SU-DHL-6 (cell line): ENCODE measurements at regions not wholly inside any gene's neighbourhood (a gene's known extent, or its start where the extent isn't known, plus 50 kb on each side); places are given as distances from the start of the nearest gene placed in this dataset.

ENCODE experiments used
- H2AFZ ChIP-seq: fragments of 200-600 bp; sonication (generic); 2 replicates; pipeline ENCODE4 v1.6.1; 2014; ENCODE audit warnings: low read depth, mild to moderate bottlenecking, moderate library complexity, mixed read lengths, antibody characterized with exemption, low read length; ENCODE audit not compliant: severe bottlenecking
- H3F3A ChIP-seq: fragments of 200-600 bp; shearing (Covaris generic); 2 replicates; pipeline ENCODE4 v1.6.0; 2016; ENCODE audit warnings: antibody characterized with exemption, mild to moderate bottlenecking; ENCODE audit not compliant: insufficient read depth
- H3K27ac ChIP-seq: fragments of 200-600 bp; sonication (generic); 2 replicates; pipeline ENCODE4 v1.5.1; 2016; ENCODE audit warnings: low read depth, mild to moderate bottlenecking, low read length, moderate library complexity, mixed read lengths
- H3K27me3 ChIP-seq: fragments of 200-600 bp; sonication (generic), shearing (Covaris generic); 2 replicates; pipeline ENCODE4 v1.6.0; 2014; ENCODE audit warnings: mild to moderate bottlenecking, low read length
- H3K36me3 ChIP-seq: fragments of 200-600 bp; sonication (generic); 2 replicates; pipeline ENCODE4 v1.6.1; 2014; ENCODE audit warnings: mild to moderate bottlenecking, low read length, mixed read lengths
- H3K4me2 ChIP-seq: fragments of 300-600, 200-600 bp; shearing (Covaris generic), sonication (generic); 2 replicates; pipeline ENCODE4 v1.6.0; 2014; ENCODE audit warnings: low read length, low read depth, mild to moderate bottlenecking; ENCODE audit not compliant: poor library complexity, severe bottlenecking
- H3K4me3 ChIP-seq: fragments of 200-600 bp; sonication (generic); 2 replicates; pipeline ENCODE4 v1.5.1; 2014; ENCODE audit warnings: antibody characterized with exemption, low read length, mild to moderate bottlenecking, mixed read lengths; ENCODE audit not compliant: insufficient read depth, poor library complexity, severe bottlenecking
- H3K79me2 ChIP-seq: fragments of 200-600 bp; sonication (generic); 2 replicates; pipeline ENCODE4 v1.6.1; 2014; ENCODE audit warnings: mild to moderate bottlenecking, low read length, moderate library complexity; ENCODE audit not compliant: insufficient read depth
- H3K9ac ChIP-seq: fragments of 200-600 bp; sonication (generic); 2 replicates; pipeline ENCODE4 v1.7.0; 2014; ENCODE audit warnings: mild to moderate bottlenecking, low read length
- H3K9me2 ChIP-seq: fragments of 200-600 bp; sonication (generic); replicated peaks from 2 replicates; pipeline ENCODE4 v1.6.1; 2014; ENCODE audit warnings: low read length; ENCODE audit not compliant: insufficient read depth
- H3K9me3 ChIP-seq: fragments of 200-600 bp; sonication (generic); 2 replicates; pipeline ENCODE4 v1.6.1; 2014; ENCODE audit warnings: low read length, mixed read lengths; ENCODE audit not compliant: insufficient read depth
- H4K20me1 ChIP-seq: fragments of 200-600 bp; sonication (generic); 2 replicates; pipeline ENCODE4 v1.6.1; 2014; ENCODE audit warnings: low read depth, mild to moderate bottlenecking, antibody characterized with exemption, low read length, moderate library complexity, mixed read lengths
- EZH2phosphoT487 ChIP-seq: fragments of 200-600 bp; sonication (generic), shearing (Covaris generic); conservative IDR thresholded peaks from 2 replicates; pipeline ENCODE4 v1.6.1; 2018; ENCODE audit warnings: mild to moderate bottlenecking, antibody characterized with exemption, low read length, moderate library complexity, mixed read lengths
- TF ChIP-seq, protein P1 (sequence below): fragments of 200-600 bp; sonication (generic); IDR thresholded peaks from one replicate; pipeline ENCODE4 v1.5.1; 2017; ENCODE audit warnings: antibody characterized with exemption, mild to moderate bottlenecking, low read length, moderate library complexity; ENCODE audit not compliant: insufficient read depth, poor library complexity, severe bottlenecking

DNA sequence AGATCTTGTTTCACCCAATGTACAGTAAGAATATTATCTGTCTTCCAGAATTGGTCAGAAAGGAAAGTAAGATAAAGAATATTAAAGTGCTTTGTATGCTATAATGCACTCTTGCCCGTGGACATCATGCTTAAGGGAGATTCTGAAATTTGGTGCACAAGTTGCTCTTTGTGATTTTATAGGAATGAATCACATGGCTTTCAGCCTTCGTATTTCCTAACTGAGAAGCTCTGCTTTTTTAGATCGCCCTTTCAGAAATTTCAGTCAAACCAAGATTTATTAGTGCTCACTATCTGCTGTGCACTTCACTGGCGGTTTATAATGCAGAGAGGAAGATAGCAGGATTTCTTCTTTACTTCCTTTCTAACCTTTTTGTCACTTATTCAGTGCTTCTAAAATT lies 1248.5 kb upstream of the LRRN3 start:
- H3K4me2 ChIP-seq, result no peak overlapping the region
- H3K4me3 ChIP-seq, result no peak overlapping the region
- H2AFZ ChIP-seq, result no peak overlapping the region
- H3K9ac ChIP-seq, result no peak overlapping the region
- H3K27ac ChIP-seq, result no peak overlapping the region
- no peaks in the 10 kb centered on the region for H3F3A ChIP-seq
- no peak for TF ChIP-seq EZH2phosphoT487
- TF ChIP-seq, protein P1, sequence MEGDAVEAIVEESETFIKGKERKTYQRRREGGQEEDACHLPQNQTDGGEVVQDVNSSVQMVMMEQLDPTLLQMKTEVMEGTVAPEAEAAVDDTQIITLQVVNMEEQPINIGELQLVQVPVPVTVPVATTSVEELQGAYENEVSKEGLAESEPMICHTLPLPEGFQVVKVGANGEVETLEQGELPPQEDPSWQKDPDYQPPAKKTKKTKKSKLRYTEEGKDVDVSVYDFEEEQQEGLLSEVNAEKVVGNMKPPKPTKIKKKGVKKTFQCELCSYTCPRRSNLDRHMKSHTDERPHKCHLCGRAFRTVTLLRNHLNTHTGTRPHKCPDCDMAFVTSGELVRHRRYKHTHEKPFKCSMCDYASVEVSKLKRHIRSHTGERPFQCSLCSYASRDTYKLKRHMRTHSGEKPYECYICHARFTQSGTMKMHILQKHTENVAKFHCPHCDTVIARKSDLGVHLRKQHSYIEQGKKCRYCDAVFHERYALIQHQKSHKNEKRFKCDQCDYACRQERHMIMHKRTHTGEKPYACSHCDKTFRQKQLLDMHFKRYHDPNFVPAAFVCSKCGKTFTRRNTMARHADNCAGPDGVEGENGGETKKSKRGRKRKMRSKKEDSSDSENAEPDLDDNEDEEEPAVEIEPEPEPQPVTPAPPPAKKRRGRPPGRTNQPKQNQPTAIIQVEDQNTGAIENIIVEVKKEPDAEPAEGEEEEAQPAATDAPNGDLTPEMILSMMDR, result no peak
- no peaks in the 10 kb centered on the region for H3K9me2 ChIP-seq
- H3K9me3 ChIP-seq, result no peaks in the 10 kb centered on the region
- H3K79me2 ChIP-seq, result no peaks in the 10 kb centered on the region
- no peaks in the 10 kb centered on the region for H3K36me3 ChIP-seq
- H3K27me3 ChIP-seq, result no peaks in the 10 kb centered on the region
- H4K20me1 ChIP-seq, result no peaks in the 10 kb centered on the region

DNA sequence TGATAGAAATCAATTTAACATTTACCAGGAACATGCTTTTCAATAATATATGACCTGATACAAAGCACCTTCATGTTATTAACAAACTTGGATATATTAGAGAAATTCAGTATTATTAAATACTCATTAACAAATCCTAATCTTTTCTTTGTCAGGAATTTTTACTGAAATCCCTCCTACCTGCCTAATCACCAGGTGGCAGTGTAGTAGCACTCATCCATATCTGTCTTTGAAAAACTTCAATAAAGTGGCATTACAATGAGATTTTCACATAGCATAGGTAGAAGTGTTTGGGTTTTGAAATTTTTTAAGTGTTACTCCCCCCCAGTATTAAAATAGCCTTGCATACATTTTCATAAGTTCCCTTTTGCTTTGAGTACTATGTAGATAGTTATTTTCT lies 1246.6 kb upstream of the LRRN3 start:
- TF ChIP-seq, protein P1, result peak; percentile 44
- TF ChIP-seq EZH2phosphoT487, result no peak
- H3K27ac ChIP-seq, result no peak overlapping the region
- H3K4me2 ChIP-seq, result no peak overlapping the region
- H4K20me1 ChIP-seq, result no peaks in the 10 kb centered on the region
- no peak overlapping the region for H3K4me3 ChIP-seq
- no peak overlapping the region for H3K9ac ChIP-seq
- no peaks in the 10 kb centered on the region for H3K27me3 ChIP-seq
- H3F3A ChIP-seq, result no peaks in the 10 kb centered on the region
- H3K9me3 ChIP-seq, result no peaks in the 10 kb centered on the region
- H2AFZ ChIP-seq, result no peak overlapping the region
- H3K9me2 ChIP-seq, result no peaks in the 10 kb centered on the region
- H3K36me3 ChIP-seq, result no peaks in the 10 kb centered on the region
- H3K79me2 ChIP-seq, result no peaks in the 10 kb centered on the region

GRCh38 chr7:109864230-109864629 lies 1226.7 kb upstream of the LRRN3 start:
- Histone ChIP-seq H3K27ac (no peak overlapping the region), H3F3A (no peaks in the 10 kb centered on the region), H3K9me3 (no peaks in the 10 kb centered on the region), H3K79me2 (no peaks in the 10 kb centered on the region), H3K36me3 (no peaks in the 10 kb centered on the region), H4K20me1 (no peaks in the 10 kb centered on the region), H3K4me3 (no peak overlapping the region), H3K9me2 (no peaks in the 10 kb centered on the region; the same call in 1 of the 2 replicates), H2AFZ (no peak overlapping the region), H3K27me3 (no peaks in the 10 kb centered on the region), H3K4me2 (no peak overlapping the region), H3K9ac (no peak overlapping the region)
- TF ChIP-seq EZH2phosphoT487, result no peak
- TF ChIP-seq, protein P1, result no peak
